GM10266 (cell line): ENCODE measurements at regions not wholly inside any gene's neighbourhood (a gene's known extent, or its start where the extent isn't known, plus 50 kb on each side); places are given as distances from the start of the nearest gene placed in this dataset.
A peak's percentile ranks its signal among the peaks of the same experiment; 100 is the strongest.
"Not testable (repeated sequence)": the region's sequence is repeated elsewhere in the genome, so short reads cannot be mapped to it uniquely, and the experiment has no call there.

Experiments used
- DNase-seq: peaks from one replicate; pipeline ENCODE4 v3.0.0; 2012; ENCODE audit errors: extremely low spot score
- TF ChIP-seq, protein P1 (sequence below): IDR thresholded peaks from 2 replicates; pipeline ENCODE4 v1.5.1; 2012; ENCODE audit warnings: mild to moderate bottlenecking, low read depth; ENCODE audit not compliant: control insufficient read depth, insufficient read depth; ENCODE audit errors: missing control alignments

DNA sequence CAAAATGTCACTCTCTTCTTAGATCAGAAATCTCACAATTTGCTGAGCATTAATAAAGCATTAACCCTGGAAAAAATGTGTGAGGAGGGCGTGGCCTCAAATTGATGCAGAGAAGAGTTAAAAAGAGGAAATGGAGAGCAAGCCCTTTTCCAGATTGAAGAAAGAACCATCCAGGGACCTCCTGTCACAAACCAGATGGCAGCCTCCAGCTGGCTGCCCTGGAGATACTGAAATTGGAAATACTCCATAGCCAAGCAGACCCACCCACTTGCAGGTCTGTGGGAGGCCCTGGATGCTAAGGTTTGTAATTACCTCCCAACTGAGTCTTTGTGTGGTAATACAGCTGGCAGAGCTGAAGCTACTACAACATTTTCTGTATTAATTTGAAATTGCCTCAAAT, 214.9 kb downstream of the IL20RB start:
- TF ChIP-seq, protein P1, sequence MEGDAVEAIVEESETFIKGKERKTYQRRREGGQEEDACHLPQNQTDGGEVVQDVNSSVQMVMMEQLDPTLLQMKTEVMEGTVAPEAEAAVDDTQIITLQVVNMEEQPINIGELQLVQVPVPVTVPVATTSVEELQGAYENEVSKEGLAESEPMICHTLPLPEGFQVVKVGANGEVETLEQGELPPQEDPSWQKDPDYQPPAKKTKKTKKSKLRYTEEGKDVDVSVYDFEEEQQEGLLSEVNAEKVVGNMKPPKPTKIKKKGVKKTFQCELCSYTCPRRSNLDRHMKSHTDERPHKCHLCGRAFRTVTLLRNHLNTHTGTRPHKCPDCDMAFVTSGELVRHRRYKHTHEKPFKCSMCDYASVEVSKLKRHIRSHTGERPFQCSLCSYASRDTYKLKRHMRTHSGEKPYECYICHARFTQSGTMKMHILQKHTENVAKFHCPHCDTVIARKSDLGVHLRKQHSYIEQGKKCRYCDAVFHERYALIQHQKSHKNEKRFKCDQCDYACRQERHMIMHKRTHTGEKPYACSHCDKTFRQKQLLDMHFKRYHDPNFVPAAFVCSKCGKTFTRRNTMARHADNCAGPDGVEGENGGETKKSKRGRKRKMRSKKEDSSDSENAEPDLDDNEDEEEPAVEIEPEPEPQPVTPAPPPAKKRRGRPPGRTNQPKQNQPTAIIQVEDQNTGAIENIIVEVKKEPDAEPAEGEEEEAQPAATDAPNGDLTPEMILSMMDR, result no peak
- no peak for DNase-seq

DNA sequence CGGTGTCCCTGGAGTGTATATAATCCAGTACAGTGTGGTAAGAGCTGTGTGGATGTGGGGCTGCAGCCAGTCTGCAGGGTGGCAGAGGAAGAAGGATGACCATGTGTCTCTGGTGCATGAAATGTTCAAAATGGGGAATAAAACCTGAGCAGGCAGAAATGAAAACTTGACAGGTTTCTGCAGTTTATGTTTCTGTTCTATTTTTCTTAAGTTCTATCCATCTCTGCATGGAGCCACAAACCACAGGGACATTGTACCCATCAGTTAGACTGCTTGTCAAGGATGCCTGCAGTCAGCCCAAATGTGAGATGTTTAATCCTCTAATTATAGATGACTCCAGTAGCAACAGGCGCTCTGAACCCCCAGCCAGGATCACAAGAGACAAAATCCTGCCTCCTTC, 216.7 kb downstream of the IL20RB start:
- TF ChIP-seq, protein P1, result no peak
- no peak for DNase-seq

DNA sequence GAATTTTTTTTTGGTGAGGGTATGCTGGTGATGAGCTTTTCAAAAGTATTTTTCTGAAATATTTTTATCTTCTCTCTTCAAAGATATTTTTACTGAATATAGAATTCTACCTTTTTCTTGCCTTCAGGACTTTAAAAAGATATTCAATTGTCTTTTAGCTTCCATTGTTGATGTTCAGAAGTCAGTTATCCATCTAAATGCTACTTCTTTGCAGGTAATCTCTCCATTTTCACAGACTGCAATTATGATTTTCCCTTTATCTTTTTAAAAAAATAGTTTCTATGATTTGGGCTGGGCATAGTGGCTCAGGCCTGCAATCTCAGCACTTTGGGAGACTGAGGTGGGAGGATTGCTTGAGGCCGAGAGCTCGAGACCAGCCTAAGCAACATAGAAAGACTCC, 222.4 kb downstream of the IL20RB start:
- DNase-seq, result no peak
- TF ChIP-seq, protein P1, result no peak

DNA sequence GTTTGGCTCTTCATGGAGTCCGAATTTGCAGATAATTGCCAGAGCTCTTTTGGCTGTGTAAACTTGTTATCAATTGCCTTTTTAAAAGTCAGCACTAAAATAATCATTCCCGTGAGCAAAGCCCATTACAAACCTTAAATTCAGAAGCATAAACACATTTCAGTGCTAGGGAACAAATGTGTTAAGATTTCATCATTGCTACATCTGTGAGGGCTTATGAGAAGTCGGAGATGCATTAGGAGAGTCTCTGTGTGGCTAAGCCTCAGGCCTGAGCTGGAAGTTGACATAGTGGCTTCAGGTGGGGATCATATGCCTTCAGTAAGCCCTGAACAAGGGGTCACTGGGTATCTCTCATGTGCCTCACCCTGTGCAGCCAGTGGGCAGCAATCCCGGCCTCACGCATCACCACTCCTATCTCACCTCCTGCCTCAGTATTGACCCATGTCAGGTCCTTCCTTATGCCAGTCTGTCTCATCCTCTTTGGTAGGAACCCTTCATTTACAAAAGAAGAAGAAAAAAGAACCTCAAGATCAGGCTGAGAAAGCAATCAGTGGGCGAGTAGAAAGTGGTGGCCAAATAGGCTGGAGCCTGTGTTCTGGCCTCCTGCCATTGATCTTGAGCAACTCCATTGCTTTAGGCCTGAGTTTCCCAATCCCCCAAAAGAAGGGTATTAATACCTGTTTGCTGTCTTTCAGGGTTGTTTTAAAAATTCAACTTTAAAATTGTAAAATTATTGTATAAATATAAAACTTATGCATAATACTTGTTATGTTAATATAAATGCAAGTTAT, 233.5 kb downstream of the IL20RB start:
- TF ChIP-seq, protein P1, result no peak
- DNase-seq, result no peak

DNA sequence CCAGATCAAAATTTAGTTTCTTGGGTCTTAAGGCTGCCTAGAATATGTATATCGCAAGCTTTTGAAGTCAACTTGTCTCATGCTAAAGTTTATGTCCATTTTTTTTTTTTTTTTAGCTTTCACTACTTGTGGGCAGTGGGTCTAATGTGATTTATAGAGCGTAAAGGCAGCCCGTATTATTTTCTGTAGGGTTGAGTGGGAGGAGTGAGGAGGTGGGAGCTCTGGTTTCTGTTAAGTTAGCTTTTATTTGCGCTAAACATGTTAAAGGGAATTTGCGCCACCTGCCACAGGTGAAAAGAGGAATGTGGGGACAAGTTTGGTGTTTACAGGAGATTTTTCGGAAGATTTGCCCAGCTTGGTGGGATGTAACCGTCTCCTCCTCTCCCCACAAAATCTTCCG, 234.2 kb downstream of the IL20RB start:
- TF ChIP-seq, protein P1, result no peak
- DNase-seq, result no peak

DNA sequence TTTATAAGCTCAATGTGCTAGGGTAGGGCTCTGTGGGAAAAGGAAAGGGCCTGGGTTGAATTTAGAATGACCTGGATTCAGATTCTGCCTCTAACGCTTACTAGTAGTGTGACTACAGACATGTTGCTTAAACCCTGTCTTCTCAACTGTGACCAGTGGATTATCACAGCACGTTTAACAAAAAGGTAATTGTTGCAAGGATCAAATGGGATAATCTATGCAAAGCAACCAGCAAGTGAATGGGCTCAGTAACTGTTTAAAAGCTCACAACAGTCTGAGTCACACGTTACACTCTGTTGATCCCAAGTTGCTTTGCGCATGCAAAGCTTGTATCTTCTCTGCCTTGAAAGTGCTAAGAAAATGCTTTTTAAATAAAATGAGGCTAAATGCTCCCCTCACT, 236.5 kb downstream of the IL20RB start:
- TF ChIP-seq, protein P1, result no peak
- no peak for DNase-seq

DNA sequence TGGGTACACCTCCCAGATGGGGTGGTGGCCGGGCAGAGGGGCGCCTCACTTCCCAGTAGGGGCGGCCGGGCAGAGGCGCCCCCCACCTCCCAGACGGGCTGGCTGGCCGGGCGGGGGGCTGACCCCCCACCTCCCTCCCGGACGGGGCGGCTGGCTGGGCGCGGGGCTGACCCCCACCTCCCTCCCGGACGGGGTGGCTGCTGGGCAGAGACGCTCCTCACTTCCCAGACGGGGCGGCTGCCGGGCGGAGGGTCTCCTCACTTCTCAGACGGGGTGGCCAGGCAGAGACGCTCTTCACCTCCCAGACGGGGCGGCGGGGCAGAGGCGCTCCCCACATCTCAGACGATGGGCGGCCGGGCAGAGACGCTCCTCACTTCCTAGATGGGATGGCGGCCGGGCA, 240.6 kb downstream of the IL20RB start:
- not testable (repeated sequence) for DNase-seq

DNA sequence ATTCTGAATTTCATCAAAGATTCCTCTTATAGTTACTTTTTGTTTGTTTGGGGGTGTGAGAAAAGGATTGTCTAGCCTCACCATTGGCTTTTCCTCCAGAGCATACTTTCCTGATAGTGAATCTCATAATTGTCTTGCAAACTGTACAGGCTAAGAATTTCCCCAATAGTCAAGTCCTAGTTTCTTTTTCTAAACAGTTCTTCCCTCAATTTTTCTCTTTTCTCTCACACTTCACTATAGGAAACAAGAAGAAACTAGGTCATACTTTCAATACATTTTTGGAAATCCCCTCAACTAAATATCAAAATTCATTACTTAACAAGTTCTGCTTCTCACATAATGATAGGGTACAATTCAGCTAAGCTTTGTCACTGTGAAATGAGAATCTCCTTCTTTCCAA, 241.9 kb downstream of the IL20RB start:
- peak; percentile 56 for DNase-seq
- TF ChIP-seq, protein P1, result no peak
